HG03064 (cell line): ENCODE measurements at regions not wholly inside any gene's neighbourhood (a gene's known extent, or its start where the extent isn't known, plus 50 kb on each side); places are given as distances from the start of the nearest gene placed in this dataset.

Source experiments
- ATAC-seq: cut with Tn5 transposase; IDR thresholded peaks from one replicate; pipeline ENCODE4 v1.9.1; 2021; ENCODE audit warnings: low read depth; ENCODE audit not compliant: unreplicated experiment

GRCh38 chr1:87899017-87899416, 570.3 kb downstream of the LMO4 start:
- no peak for ATAC-seq

GRCh38 chr1:87899746-87900145, 571.1 kb downstream of the LMO4 start:
- ATAC-seq: no peak

- no peak for ATAC-seq
These were observed 574.1 kb downstream of the LMO4 start for GRCh38 chr1:87902830-87903229.

- ATAC-seq: no peak
These were observed 574.6 kb downstream of the LMO4 start for GRCh38 chr1:87903242-87903641.

GRCh38 chr1:87904651-87905050, 576.0 kb downstream of the LMO4 start:
- no peak for ATAC-seq

GRCh38 chr1:87905651-87906050, 577.0 kb downstream of the LMO4 start:
- ATAC-seq: no peak

- no peak for ATAC-seq
These were observed 577.4 kb downstream of the LMO4 start for GRCh38 chr1:87906078-87906477.

- no peak for ATAC-seq
These were observed 584.7 kb downstream of the LMO4 start for GRCh38 chr1:87913361-87913760.

- ATAC-seq: no peak
These were observed 585.7 kb downstream of the LMO4 start for GRCh38 chr1:87914396-87914795.

GRCh38 chr1:87915771-87916170, 587.1 kb downstream of the LMO4 start:
- ATAC-seq: no peak

- ATAC-seq: no peak
These were observed 588.3 kb downstream of the LMO4 start for GRCh38 chr1:87916965-87917364.

- no peak for ATAC-seq
These were observed 589.7 kb downstream of the LMO4 start for GRCh38 chr1:87918398-87918797.

GRCh38 chr1:87922885-87923284, 594.2 kb downstream of the LMO4 start:
- no peak for ATAC-seq

- no peak for ATAC-seq
These were observed 597.6 kb downstream of the LMO4 start for GRCh38 chr1:87926131-87926830.

GRCh38 chr1:87926921-87927320, 598.2 kb downstream of the LMO4 start:
- ATAC-seq: no peak

GRCh38 chr1:87927391-87928280, 599.0 kb downstream of the LMO4 start:
- no peak for ATAC-seq

GRCh38 chr1:87928623-87929022, 599.9 kb downstream of the LMO4 start:
- ATAC-seq: no peak

- no peak for ATAC-seq
These were observed 601.2 kb downstream of the LMO4 start for GRCh38 chr1:87929906-87930305.

GRCh38 chr1:87930796-87931195, 602.1 kb downstream of the LMO4 start:
- no peak for ATAC-seq

GRCh38 chr1:87933171-87933570, 604.5 kb downstream of the LMO4 start:
- no peak for ATAC-seq

- ATAC-seq: no peak
These were observed 606.5 kb downstream of the LMO4 start for GRCh38 chr1:87935130-87935529.

- ATAC-seq: no peak
These were observed 609.2 kb downstream of the LMO4 start for GRCh38 chr1:87937831-87938395.
